Suppressor macrophage (primary cell): ENCODE measurements at regions not wholly inside any gene's neighbourhood (a gene's known extent, or its start where the extent isn't known, plus 50 kb on each side); places are given as distances from the start of the nearest gene placed in this dataset.

Source experiments
- DNase-seq, 4 experiments: peaks; one replicate each; pipeline ENCODE4 v3.0.0-alpha.2; 2020 to 2022

- no peak for DNase-seq
Observed at GRCh38 chrX:8232406-8232805, 61.3 kb upstream of the VCX2 start.

DNA sequence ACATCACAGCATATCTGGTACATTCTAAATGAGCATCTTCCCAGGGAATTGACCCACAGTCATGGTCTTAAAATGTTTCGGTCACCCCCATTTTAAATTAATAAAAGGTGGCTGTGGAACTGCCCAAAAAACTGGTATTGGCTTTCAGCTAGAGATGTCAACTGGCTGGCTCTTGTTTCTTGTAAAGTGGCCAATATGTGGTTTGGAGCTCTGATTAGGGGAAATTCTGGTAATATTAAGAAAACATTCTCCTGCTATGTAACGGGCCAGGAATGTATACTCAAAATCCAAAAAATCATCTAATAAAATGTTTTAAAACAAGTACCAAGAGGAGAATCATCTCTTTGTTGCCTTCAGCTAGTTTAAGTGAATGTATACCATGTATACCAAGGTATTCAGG, 62.0 kb upstream of the VCX2 start:
- no peak for DNase-seq

DNA sequence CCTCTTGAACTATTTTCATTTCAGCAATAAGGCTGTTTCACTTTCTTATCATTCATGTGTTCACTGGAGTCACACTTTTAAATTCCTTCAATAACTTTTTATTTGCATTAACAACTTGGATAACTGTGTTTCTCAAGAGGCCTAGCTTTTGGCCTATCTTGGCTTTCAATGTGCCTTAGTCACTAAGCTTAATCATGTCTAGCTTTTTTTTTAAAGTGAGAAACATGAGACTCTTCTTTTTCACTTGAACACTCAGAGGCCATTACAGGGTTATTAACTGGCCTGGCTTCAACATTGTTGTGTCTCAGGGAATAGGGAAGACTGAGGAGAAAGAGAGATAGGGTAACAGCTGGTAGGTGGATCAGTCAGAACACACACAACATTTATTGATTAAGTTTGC, 64.0 kb upstream of the VCX2 start:
- no peak for DNase-seq

DNA sequence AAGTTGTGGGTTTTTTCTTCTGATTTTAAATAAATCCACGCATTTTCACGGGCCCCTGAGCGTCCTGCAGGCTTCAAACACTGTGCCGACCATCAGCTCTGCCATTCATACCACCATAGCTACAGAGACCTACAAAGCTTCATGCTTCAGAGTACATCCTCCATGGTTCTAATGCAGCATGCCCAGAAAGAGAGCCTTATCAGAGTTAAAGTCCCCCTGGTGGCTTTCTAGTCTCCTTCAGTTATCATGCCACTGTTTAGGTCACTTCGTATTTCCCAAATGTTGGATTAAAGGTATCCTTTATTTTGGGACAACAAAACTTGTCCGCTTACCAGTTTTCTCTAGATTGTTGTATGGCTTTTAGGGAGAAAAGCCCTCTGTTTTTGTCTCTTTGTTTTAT, 66.7 kb upstream of the VCX2 start:
- DNase-seq, result no peak

DNA sequence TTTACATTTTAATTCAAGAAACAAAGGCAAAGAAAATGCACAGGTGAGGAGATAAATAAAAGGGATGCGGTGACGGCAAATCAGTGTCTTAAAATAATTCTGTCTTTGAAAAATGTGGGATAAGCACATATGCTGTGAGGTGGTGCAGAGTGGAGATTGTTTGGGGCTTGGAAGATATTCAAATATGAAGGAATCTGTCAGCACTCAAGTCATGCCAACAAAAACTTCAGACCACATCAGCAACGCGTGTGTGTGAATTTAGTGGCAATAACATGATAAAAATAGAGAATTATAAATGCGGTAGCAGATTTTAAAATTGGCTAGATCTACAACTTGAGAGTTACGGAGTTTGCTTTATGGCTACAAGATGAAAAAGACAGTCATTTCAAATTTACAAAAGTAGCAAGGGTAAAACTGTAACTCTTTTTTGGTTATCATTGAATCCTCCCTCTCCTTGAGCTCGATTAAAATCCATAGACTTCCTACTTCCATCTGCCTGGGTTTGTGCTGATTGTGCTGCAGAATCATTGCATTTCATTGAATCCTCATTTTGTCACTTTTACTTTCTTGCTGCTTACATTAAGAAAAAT, 71.5 kb upstream of the VCX2 start:
- no peak for DNase-seq

DNA sequence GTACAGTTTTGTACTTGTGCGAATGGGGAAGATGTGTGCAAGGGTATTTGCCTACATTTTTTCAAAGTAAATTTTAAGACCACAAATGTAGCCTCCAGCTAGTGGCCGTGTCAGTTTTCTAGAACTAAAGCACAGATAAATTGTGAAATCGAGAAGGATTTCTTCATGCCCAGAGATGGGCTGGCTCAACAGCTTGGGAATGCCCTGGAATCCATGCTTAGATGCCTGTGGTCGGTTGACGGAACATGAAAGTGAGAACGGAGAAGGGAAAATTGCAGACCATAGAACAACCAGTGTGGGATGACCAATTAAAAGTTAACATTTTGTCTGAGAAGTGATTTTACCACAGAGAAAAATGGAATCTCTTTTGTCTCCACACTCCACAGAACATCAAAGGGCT, 73.2 kb upstream of the VCX2 start:
- no peak for DNase-seq

DNA sequence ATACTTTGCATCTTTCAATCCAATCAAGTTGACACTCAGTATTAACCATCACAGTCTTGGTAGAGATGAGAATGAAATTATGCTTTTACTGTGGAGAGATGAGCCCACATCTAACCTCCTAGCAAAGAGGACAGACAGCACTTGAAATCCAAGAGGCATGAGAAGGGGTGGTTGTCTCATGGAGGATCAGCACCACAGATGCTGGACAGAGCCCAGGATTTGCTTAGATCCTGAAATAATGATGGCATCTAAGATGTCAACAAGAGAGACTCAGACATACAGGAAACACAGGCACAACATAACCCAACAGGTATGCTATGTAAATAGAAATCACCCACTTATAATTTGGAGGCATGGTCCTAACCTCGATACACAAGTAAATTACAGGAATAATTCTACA, 74.3 kb upstream of the VCX2 start:
- no peak for DNase-seq

DNA sequence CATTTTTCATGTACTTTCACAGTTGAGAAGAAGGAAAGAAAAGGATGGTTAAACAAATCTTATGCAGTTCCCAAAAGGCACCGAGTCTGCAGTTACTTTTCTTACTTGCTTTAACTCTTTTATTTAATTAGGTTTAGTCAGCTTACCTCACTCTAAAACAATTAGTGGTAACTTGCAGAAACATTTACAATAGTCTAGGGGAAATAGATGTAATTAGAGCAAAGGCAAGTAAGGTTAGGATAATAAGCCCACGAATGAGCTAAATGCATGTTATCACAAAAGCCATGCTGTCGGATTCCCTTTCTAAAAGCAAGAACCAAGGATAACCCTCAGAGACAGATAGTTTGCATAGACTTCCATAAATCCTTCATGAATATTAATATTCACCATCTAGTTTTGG, 82.0 kb upstream of the VCX2 start:
- DNase-seq, result no peak

DNA sequence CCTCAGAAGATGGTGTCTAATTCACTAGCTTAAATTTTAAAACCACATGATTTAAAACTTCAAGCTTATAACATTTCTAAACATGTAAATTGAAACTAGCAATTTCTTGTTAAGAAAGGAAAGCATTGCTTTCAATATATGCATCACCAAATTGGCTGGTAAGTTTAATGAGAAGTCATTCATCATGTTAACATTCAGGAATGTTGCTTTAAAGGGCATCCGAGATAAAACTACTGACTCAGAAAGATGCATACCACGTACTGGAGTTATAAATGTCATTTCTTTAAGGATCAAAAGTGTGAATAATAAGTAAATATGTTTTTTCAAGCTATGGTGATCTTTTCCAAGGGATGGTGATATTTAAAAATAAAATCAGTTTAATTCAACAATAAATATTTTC, 83.3 kb upstream of the VCX2 start:
- no peak for DNase-seq

DNA sequence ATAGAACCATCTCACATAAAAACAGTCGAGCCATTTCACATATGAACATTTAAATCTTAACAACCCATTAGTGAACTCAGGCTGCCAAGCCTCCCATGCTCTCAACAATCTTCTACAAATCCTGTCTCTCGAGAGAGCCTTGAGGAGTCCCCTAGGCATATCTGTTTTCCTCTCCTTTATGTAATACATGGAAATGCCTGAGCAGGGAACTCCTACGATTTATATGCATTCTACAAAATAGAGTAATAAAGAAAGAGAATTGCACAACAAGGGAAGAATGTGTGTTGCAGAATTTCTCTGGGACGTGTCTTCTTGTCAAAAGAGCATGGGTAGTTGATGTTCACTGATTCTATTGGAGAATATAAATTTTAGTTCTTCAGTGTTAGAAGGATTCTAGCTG, 101.8 kb upstream of the VCX2 start:
- DNase-seq, result no peak

DNA sequence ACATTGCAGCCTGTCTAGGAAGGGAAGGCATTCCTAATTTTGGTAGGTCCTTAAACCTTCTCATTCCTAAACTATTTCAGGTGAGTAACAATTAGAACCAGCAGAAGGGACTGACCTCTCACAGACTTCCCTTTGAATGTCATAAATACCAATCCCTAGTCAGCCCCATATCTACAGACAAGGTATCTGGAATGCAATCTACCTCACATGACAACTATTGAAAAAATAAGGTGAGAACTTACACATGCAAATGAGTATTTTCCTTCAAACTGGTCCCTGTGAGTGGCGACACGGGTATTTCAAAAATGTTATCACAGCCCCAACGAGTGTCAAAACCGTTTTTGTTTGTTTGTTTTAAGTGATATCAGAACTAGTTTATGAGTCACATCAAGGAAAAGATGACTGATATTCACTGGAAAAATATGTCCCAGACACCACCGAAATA, 102.4 kb upstream of the VCX2 start:
- DNase-seq, result no peak

- no peak for DNase-seq
Observed at GRCh38 chrX:8274170-8274569, 103.1 kb upstream of the VCX2 start.

DNA sequence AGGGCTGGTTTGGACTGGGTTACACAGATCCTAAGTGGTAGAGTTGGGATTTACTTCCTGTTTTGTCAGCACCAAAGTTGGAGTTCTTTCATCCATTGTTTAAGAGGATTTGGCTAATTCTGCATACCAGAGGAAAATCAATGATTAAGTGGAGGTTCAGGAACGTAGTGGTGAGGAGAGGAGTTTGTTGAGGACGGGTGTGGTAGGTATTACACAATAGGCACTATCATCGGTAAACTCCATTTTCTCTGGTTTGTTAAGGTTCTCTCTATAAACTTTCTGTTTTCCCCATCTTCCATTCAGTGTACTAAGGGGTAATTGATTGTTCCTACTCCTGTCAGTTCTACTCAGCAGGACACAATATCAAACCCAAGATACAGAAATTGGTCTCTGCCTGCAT, 107.5 kb upstream of the VCX2 start:
- DNase-seq, result no peak

- DNase-seq, result no peak
Observed at GRCh38 chrX:8279323-8279722, 108.3 kb upstream of the VCX2 start.

- DNase-seq, result no peak
Observed at GRCh38 chrX:8284131-8284530, 113.1 kb upstream of the VCX2 start.

DNA sequence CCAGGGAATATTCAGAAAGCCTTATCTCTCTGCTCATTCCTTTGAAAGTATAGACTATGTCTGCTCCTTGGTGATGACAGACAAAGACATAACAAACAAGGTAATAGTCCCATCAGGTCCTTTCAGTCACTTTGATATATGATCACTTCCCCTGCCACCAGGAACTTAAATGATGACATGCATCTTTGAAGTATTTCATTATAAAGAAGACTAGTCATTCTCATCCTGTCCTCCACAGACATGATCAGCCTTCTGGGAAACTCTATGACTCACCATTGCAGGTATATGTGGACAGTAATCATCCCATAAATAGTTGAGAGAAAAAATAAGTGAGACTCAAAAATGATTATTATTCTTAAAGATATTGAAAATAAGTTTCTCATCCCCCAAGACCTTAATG, 117.5 kb upstream of the VCX2 start:
- no peak for DNase-seq

GRCh38 chrX:8289523-8289922, 118.5 kb upstream of the VCX2 start:
- no peak for DNase-seq

DNA sequence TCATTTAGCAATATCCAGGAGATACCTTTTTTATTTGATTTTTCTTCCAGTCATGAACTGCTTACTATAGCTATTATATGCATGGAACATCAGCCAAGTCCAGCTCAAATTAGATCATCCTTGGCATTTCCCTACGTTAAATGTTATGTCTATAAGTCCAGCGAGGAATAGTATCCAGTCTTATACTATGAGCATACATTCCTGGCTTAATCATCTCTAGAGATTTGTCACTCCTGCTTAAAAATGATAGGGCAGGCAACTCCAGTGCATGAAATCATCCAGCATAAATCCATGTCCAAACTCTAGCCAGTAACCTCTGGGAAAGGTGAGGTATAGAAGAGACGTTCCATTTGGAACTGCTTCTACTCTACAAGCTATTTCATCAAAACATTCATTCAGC, 126.7 kb upstream of the VCX2 start:
- no peak for DNase-seq

DNA sequence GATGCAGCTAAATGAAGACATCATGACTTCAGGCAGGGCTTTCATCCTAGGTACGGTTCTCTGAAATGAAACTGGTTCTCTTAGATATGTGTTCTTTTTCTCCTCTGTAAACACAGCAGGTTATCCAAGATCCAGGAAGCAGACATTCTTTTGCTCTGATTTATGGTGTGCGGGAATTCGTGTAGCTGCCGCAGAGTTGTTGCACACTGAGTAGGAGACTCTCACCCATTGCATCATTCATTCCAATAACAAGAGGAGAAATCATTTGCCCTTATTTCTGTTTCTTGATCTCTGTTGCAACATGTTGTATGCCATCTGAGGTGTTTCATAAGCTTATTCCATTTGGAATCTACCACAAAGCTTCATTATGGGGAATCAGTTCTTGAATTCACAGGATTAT, 133.6 kb upstream of the VCX2 start:
- no peak for DNase-seq

DNA sequence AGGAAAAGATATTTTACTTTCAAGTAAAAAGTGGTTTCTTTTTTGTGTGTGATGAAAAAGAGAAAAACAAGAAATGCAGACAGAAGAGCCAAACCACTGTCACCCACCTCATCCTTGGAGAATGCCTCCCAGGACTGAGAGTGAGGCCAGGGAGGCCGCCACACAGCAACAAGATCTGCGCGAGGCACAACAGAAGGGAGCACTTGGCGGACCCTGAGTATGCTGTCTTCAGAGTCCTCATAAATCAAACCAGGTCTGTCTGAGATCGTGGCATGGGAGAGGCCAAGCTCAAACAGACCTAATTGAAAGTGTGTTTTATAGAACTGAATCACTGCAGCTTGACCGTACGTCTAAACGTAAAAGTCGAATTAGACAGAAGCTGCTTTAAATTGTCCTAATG, 134.3 kb upstream of the VCX2 start:
- no peak for DNase-seq

- DNase-seq, result no peak
Observed at GRCh38 chrX:8306291-8306925, 135.3 kb upstream of the VCX2 start.

- no peak for DNase-seq
Observed at GRCh38 chrX:8310409-8310808, 139.3 kb upstream of the VCX2 start.

- no peak for DNase-seq
Observed at GRCh38 chrX:8313844-8314243, 142.8 kb upstream of the VCX2 start.

DNA sequence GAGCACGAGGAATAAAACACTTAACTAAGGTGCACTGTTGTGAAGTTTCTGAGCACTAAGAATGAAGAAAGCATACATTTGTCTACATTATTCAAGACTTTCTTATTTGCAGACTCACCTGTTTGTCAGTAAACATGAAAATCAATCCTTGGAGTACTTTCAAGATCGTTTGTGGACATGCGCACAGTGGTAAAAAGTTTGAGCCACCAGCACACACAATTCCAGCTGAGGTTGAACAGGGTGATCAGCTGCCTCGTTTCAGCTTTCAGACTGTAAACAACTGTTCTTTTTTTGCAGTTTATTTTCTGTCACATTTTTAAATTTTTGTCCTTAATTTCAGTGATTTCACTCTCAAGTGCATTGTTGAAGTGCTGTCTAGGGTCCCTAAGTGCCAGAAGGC, 143.8 kb upstream of the VCX2 start:
- no peak for DNase-seq

DNA sequence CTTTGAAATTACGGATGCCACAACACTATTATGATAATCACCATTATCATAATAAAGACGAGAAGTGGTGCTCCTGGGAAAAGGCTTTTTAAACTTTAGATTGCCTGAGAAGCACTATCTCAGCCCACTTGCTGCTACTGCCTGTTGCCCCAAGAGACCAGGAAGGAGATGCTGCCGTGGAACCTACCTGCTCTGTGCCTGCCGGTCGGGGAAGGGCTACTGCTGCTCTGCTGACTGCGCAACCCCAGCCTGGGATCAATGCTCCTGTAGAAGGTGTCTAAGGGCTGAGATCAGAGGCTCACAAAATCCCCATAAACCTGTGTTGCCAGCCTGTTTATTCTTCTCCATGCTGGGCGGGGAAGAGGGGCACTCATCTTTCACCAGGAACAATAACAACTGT, 145.3 kb upstream of the VCX3B start:
- no peak for DNase-seq
